ENCODE measurements at regions not wholly inside any gene's neighbourhood (a gene's known extent, or its start where the extent isn't known, plus 50 kb on each side); places are given as distances from the start of the nearest gene placed in this dataset.

- no peak for TF ChIP-seq CTCF (IDR thresholded peaks at IDR 0.05; ENCODE audit: low read depth, low read length, poor library complexity, severe bottlenecking)
- TF ChIP-seq EZH2phosphoT487 (IDR thresholded peaks at IDR 0.05; ENCODE audit: borderline replicate concordance, low read length): no peak
These were observed 127.4 kb downstream of the CCER1 start for GRCh38 chr12:90827567-90827966.
